ENCODE measurements at regions not wholly inside any gene's neighbourhood (a gene's known extent, or its start where the extent isn't known, plus 50 kb on each side); places are given as distances from the start of the nearest gene placed in this dataset.

GRCh38 chr19:23991170-23991569 lies 76.5 kb downstream of the ZNF726 start:
- TF ChIP-seq, protein P1, sequence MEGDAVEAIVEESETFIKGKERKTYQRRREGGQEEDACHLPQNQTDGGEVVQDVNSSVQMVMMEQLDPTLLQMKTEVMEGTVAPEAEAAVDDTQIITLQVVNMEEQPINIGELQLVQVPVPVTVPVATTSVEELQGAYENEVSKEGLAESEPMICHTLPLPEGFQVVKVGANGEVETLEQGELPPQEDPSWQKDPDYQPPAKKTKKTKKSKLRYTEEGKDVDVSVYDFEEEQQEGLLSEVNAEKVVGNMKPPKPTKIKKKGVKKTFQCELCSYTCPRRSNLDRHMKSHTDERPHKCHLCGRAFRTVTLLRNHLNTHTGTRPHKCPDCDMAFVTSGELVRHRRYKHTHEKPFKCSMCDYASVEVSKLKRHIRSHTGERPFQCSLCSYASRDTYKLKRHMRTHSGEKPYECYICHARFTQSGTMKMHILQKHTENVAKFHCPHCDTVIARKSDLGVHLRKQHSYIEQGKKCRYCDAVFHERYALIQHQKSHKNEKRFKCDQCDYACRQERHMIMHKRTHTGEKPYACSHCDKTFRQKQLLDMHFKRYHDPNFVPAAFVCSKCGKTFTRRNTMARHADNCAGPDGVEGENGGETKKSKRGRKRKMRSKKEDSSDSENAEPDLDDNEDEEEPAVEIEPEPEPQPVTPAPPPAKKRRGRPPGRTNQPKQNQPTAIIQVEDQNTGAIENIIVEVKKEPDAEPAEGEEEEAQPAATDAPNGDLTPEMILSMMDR (conservative IDR thresholded peaks at IDR 0.05) = no peak
- TF ChIP-seq EZH2 (IDR thresholded peaks at IDR 0.05; ENCODE audit: low read depth) = no peak

Data from PC-9 (cell line).